ENCODE measurements at regions not wholly inside any gene's neighbourhood (a gene's known extent, or its start where the extent isn't known, plus 50 kb on each side); places are given as distances from the start of the nearest gene placed in this dataset.

DNA sequence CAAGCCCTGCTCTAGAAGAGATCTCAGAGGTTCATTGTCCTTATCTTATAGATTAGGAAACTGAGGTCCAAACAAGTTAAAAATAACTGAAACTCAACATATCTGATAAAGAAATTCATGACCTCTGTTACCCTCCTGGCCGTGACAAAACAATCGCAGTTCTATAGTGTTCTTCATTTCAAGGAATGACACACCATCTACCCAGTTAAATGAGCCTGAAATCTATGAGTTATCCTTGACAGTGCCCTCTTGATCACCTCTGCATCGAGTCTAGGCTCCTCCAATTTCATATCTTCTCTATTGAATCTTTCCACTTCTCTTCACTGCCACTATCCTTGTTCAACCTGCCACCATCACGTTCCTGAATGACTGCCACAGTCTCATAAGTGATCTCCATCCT lies 325.3 kb upstream of the TEX13C start:
- TF ChIP-seq, protein P1, sequence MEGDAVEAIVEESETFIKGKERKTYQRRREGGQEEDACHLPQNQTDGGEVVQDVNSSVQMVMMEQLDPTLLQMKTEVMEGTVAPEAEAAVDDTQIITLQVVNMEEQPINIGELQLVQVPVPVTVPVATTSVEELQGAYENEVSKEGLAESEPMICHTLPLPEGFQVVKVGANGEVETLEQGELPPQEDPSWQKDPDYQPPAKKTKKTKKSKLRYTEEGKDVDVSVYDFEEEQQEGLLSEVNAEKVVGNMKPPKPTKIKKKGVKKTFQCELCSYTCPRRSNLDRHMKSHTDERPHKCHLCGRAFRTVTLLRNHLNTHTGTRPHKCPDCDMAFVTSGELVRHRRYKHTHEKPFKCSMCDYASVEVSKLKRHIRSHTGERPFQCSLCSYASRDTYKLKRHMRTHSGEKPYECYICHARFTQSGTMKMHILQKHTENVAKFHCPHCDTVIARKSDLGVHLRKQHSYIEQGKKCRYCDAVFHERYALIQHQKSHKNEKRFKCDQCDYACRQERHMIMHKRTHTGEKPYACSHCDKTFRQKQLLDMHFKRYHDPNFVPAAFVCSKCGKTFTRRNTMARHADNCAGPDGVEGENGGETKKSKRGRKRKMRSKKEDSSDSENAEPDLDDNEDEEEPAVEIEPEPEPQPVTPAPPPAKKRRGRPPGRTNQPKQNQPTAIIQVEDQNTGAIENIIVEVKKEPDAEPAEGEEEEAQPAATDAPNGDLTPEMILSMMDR (conservative IDR thresholded peaks at IDR 0.05), result no peak
- TF ChIP-seq ZFX (IDR thresholded peaks at IDR 0.05), result no peak
